Adrenal gland (tissue), 5 donors: ENCODE measurements at regions not wholly inside any gene's neighbourhood (a gene's known extent, or its start where the extent isn't known, plus 50 kb on each side); places are given as distances from the start of the nearest gene placed in this dataset.

Source experiments
- CTCF ChIP-seq, 6 experiments: fragments of 450-650 bp in 4 of 6; fragments of 200-600 bp in 2 of 6; sonication (generic) in 1 of 6; IDR thresholded peaks; 1 replicate in 5 of 6; 2 replicates in 1 of 6; pipeline versions ENCODE4 v1.5.1 to v1.8.0; 2016 to 2021; ENCODE audit warnings: antibody characterized with exemption in 6 of 6, mild to moderate bottlenecking in 2 of 6, moderate library complexity in 1 of 6
- POLR2A ChIP-seq, 2 donors: fragments of 450-650 bp; IDR thresholded peaks; one replicate each; pipeline ENCODE4 v1.6.1; 2017; ENCODE audit warnings: antibody characterized with exemption in 2 of 2, mild to moderate bottlenecking in 2 of 2, moderate library complexity in 1 of 2
- donor health status: DM: no; HTN: no; CAD: no.

DNA sequence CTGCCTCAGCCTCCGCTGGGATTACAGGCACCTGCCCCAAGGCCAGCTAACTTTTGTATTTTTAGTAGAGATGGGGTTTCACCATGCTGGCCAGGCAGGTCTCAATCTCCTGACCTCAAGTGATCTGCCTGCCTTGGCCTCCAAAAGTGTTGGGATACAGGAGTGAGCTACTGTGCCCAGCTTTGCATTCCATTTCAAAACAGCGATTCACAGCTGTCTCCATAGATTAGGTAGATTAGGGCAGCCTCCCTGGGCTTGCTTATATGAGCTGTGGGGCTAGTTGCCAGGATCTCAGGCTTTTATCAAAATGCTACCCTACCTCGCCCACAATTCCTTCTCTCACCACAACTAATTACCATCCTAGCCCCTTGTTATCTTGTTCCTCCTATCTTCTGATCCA, 176.4 kb upstream of the ZKSCAN2 start:
- TF ChIP-seq CTCF (IDR thresholded peaks at IDR 0.05) (no peak), POLR2A (IDR thresholded peaks at IDR 0.05) (no peak)
